Endothelial cell of umbilical vein (primary cell): ENCODE measurements at regions not wholly inside any gene's neighbourhood (a gene's known extent, or its start where the extent isn't known, plus 50 kb on each side); places are given as distances from the start of the nearest gene placed in this dataset.

Experiments
- BruUV-seq: library from RNA; stranded (reverse); fragments of 400-500 nt; replicated peaks from 2 replicates; lab custom pipeline; 2021; lab: Mats Ljungman, UMichigan
- CTCF ChIA-PET: fragments of 300-600, 350-600 bp; sonication (Branson Sonifier 250); formaldehyde crosslinking; loops from one replicate; lab custom pipeline; 2021; ENCODE audit warnings: antibody characterized with exemption, inconsistent platforms; lab: Charles Lee
- POLR2A ChIA-PET: fragments of 300-600, 350-600 bp; sonication (Branson Sonifier 250); formaldehyde crosslinking; loops from one replicate; lab custom pipeline; 2021; ENCODE audit warnings: antibody characterized with exemption, inconsistent platforms; lab: Charles Lee
- DNase-seq: peaks from one replicate; pipeline ENCODE4 v3.0.0-alpha.2; 2011; ENCODE audit warnings: low read depth, low spot score
- FAIRE-seq: peaks from 2 replicates; lab custom pipeline; 2011; peaks lifted over from hg19 to GRCh38; lab: Jason Lieb, UNC
- H2AFZ ChIP-seq: 2 replicates; pipeline ENCODE4 v1.6.0; 2012; ENCODE audit warnings: low read depth, low read length, control low read depth, inconsistent platforms
- H3K27ac ChIP-seq: 2 replicates; pipeline ENCODE4 v1.5.1; 2011; ENCODE audit warnings: low read depth, mild to moderate bottlenecking, control low read depth, low read length, moderate library complexity; ENCODE audit not compliant: insufficient read depth
- H3K27me3 ChIP-seq, 2 experiments: 2 replicates each; pipeline versions ENCODE4 v1.6.0 to v1.6.1; 2011; ENCODE audit warnings: low read length in 2 of 2, mixed read lengths in 1 of 2; ENCODE audit not compliant: control insufficient read depth in 2 of 2, insufficient read depth in 2 of 2
- H3K36me3 ChIP-seq, 2 experiments: 2 replicates in 1 of 2; 3 replicates in 1 of 2; pipeline ENCODE4 v1.5.1; 2011; ENCODE audit warnings: low read length in 2 of 2, mild to moderate bottlenecking in 1 of 2, moderate library complexity in 1 of 2; ENCODE audit not compliant: control insufficient read depth in 2 of 2, insufficient read depth in 2 of 2; ENCODE audit errors: extremely low read depth in 1 of 2
- H3K4me1 ChIP-seq: 3 replicates; pipeline ENCODE4 v1.5.1; 2011; ENCODE audit warnings: mild to moderate bottlenecking, low read length; ENCODE audit not compliant: control insufficient read depth, insufficient read depth; ENCODE audit errors: extremely low read depth
- H3K4me2 ChIP-seq: 2 replicates; pipeline ENCODE4 v1.6.1; 2011; ENCODE audit warnings: low read length, control low read depth, mixed read lengths; ENCODE audit not compliant: insufficient read depth
- H3K4me3 ChIP-seq, 3 experiments: fragments of 200-600 bp in 1 of 3; sonication (generic), shearing (Covaris generic) in 1 of 3; replicated peaks in 1 of 3; 2 replicates each; pipeline ENCODE4 v1.5.1; 2011 to 2016; ENCODE audit warnings: control low read depth in 3 of 3, low read length in 3 of 3, mild to moderate bottlenecking in 2 of 3, inconsistent platforms in 1 of 3, low read depth in 1 of 3, moderate library complexity in 1 of 3; ENCODE audit not compliant: insufficient read depth in 1 of 3
- H3K79me2 ChIP-seq: 2 replicates; pipeline ENCODE4 v1.6.0; 2012; ENCODE audit warnings: low read length, inconsistent platforms; ENCODE audit not compliant: control insufficient read depth, insufficient read depth
- H3K9ac ChIP-seq: replicated peaks from 2 replicates; pipeline ENCODE3; 2011; ENCODE audit warnings: low read length, control low read depth; ENCODE audit not compliant: insufficient read depth; ENCODE audit errors: extremely low read depth
- H3K9me1 ChIP-seq: replicated peaks from 3 replicates; pipeline ENCODE4 v1.6.0; 2011; ENCODE audit warnings: mild to moderate bottlenecking, low read length; ENCODE audit not compliant: control insufficient read depth, insufficient read depth; ENCODE audit errors: extremely low read depth
- H3K9me3 ChIP-seq: replicated peaks from 2 replicates; pipeline ENCODE4 v1.5.1; 2012; ENCODE audit warnings: low read length, inconsistent platforms; ENCODE audit not compliant: control insufficient read depth, insufficient read depth
- H4K20me1 ChIP-seq: replicated peaks from 2 replicates; pipeline ENCODE3; 2011; ENCODE audit warnings: mild to moderate bottlenecking, low read length; ENCODE audit not compliant: control insufficient read depth, insufficient read depth; ENCODE audit errors: extremely low read depth
- CTCF ChIP-seq, 2 donors: IDR thresholded peaks; 1 replicate in 1 of 2; 2 replicates in 1 of 2; pipeline ENCODE4 v1.5.1; 2011; ENCODE audit warnings: low read length in 2 of 2, mild to moderate bottlenecking in 2 of 2, moderate library complexity in 2 of 2, control low read depth in 1 of 2, inconsistent platforms in 1 of 2, low read depth in 1 of 2; ENCODE audit not compliant: insufficient read depth in 1 of 2; ENCODE audit errors: extremely low read depth in 1 of 2
- EZH2 ChIP-seq: IDR thresholded peaks from 2 replicates; pipeline ENCODE4 v1.6.1; 2012; ENCODE audit warnings: borderline replicate concordance, low read depth, mild to moderate bottlenecking, moderate library complexity, low read length, inconsistent platforms; ENCODE audit not compliant: severe bottlenecking
- FOS ChIP-seq: IDR thresholded peaks from 2 replicates; pipeline ENCODE4 v1.6.1; 2011; ENCODE audit warnings: mild to moderate bottlenecking, low read length, moderate library complexity, borderline replicate concordance; ENCODE audit not compliant: insufficient read depth
- GATA2 ChIP-seq: IDR thresholded peaks from 2 replicates; pipeline ENCODE4 v1.7.0; 2011; ENCODE audit warnings: low read depth, mild to moderate bottlenecking, moderate library complexity, mixed read lengths, low read length; ENCODE audit not compliant: insufficient read length, insufficient read depth
- JUN ChIP-seq: IDR thresholded peaks from 2 replicates; pipeline ENCODE4 v1.6.1; 2011; ENCODE audit warnings: borderline replicate concordance, low read depth; ENCODE audit not compliant: insufficient read length, insufficient read depth
- MAX ChIP-seq: IDR thresholded peaks from 2 replicates; pipeline ENCODE4 v1.6.1; 2011; ENCODE audit not compliant: insufficient read depth, insufficient read length
- MYC ChIP-seq: IDR thresholded peaks from one replicate; pipeline ENCODE4 v1.6.1; 2011; ENCODE audit warnings: mild to moderate bottlenecking, low read depth, low read length
- POLR2A ChIP-seq: IDR thresholded peaks from 2 replicates; pipeline ENCODE4 v1.6.1; 2012; ENCODE audit warnings: low read depth, mild to moderate bottlenecking, control low read depth, low read length
- POLR2AphosphoS5 ChIP-seq: IDR thresholded peaks from 2 replicates; pipeline ENCODE4 v1.6.1; 2012; ENCODE audit warnings: low read depth, mild to moderate bottlenecking, control low read depth, low read length, moderate library complexity; ENCODE audit not compliant: insufficient read depth
- dilution Hi-C: fragments of 300-500 bp; cut with MboI; formaldehyde crosslinking; loops from one replicate; pipeline ENCODE4 v1.15.0; 2019; ENCODE audit warnings: low sequenced_read_pairs; ENCODE audit not compliant: extremely low pct_ligation_motif_present
- intact Hi-C: fragments of 100-400 bp; cut with micrococcal nuclease; formaldehyde crosslinking; loops from one replicate; pipeline ENCODE4 v1.10.0; 2022

- no peaks in the 10 kb centered on the region for H3K9me1 ChIP-seq
- ChIA-PET CTCF (no interaction called here), POLR2A (no interaction called here)
- no peak overlapping the region for H3K9ac ChIP-seq
- H4K20me1 ChIP-seq = no peaks in the 10 kb centered on the region
- H3K27me3 ChIP-seq = no peaks in the 10 kb centered on the region
- no peak overlapping the region for H2AFZ ChIP-seq
- no peaks in the 10 kb centered on the region for H3K9me3 ChIP-seq
- dilution Hi-C loops (no loop called here), intact Hi-C loops (no loop called here)
- H3K27ac ChIP-seq = no peak overlapping the region
- TF ChIP-seq GATA2 = no peak
- no peak for TF ChIP-seq CTCF (IDR thresholded peaks at IDR 0.05; ENCODE audit: extremely low read depth in 1 of 2, insufficient read depth in 1 of 2, low read depth in 1 of 2, low read length in 2 of 2)
- TF ChIP-seq JUN = no peak
- no peak for TF ChIP-seq MAX
- TF ChIP-seq EZH2 = no peak
- no peak for TF ChIP-seq POLR2AphosphoS5
- TF ChIP-seq FOS = no peak
- no peak for TF ChIP-seq POLR2A
- no peak for TF ChIP-seq MYC
- H3K4me3 ChIP-seq = no peak overlapping the region
- no peaks in the 10 kb centered on the region for H3K79me2 ChIP-seq
- no peaks in the 10 kb centered on the region for H3K36me3 ChIP-seq
- no peak for DNase-seq
- no peaks in the 10 kb centered on the region for H3K4me1 ChIP-seq
- no peak for FAIRE-seq
- H3K4me2 ChIP-seq = no peak overlapping the region
- BruUV-seq = no TSS peak
These were observed 204.6 kb downstream of the TLE3 start for GRCh38 chr15:69893086-69893485.
